ENCODE measurements at regions not wholly inside any gene's neighbourhood (a gene's known extent, or its start where the extent isn't known, plus 50 kb on each side); places are given as distances from the start of the nearest gene placed in this dataset.
"Not testable (repeated sequence)": the region's sequence is repeated elsewhere in the genome, so short reads cannot be mapped to it uniquely, and the experiment has no call there.

DNA sequence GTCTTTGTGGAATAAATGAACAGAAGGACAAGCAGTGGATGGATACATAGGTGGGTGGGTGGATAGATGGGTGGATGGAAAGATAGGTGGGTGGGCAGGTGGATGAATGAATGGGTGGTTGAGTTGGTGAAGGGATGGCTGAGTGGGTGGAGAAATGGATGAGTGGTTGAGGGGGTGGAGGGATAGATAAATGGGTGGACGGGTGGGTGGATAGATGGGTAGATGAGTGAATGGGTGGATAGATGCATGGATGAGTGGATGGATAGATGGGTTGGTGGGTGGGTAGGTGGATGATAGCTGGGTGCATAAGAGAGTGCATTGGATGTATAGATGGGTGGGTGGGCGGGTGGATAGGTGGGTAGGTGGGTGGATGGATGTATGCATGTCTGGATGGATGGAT is 63.5 kb downstream of the UNC93B1 start:
- H3K9me3 ChIP-seq (ENCODE audit: low read depth, low read length); DNase-seq (ENCODE audit: low read depth, low spot score); H3K36me3 ChIP-seq (ENCODE audit: insufficient read depth, low read length); H3K4me3 ChIP-seq; H3K27ac ChIP-seq; H3K9ac ChIP-seq (ENCODE audit: insufficient read length): not testable (repeated sequence)

DNA sequence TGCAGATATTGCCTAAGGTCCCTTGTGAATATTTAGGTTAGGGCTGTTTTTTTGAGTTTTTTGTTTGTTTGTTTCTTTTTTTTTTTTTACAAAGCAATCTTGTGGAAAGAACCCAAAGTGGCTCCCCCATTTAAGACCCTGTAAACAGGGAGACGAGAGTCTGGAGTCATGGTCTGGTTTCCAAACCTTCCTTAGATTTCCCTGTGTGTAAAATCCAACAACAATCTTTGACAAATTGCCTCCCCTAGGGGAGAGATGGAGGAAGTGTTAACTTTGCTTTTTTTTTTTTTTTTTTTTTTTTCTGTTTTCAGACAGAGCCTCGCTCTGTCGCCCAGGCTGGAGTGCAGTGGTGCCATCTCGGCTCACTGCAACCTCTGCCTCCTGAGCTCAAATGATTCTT is 64.9 kb downstream of the UNC93B1 start:
- H3K36me3 ChIP-seq (ENCODE audit: insufficient read depth, low read length); H3K9me3 ChIP-seq (ENCODE audit: low read depth, low read length); H3K9ac ChIP-seq (ENCODE audit: insufficient read length); H3K4me3 ChIP-seq; DNase-seq (ENCODE audit: low read depth, low spot score); H3K27ac ChIP-seq: not testable (repeated sequence)

DNA sequence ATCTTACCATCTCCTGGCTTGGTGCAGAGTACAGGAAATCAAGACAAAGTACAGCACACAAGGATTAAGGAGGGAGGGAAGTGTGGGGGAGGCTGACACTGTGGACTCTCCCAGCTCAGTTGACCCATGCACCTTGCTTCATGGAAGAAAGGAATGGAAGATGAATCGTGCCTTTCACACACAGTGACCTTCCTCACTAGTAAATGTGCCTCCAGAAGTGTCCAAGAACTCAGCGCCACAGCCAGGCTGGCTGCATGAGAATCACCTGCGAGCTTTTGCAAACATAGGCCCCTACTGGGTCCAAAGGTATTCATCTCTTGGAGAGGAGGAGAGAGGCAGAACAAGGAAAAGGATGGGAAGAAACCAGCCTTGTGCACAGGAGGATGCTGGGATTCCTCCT is 65.5 kb downstream of the UNC93B1 start:
- H3K9ac ChIP-seq (ENCODE audit: insufficient read length); H3K27ac ChIP-seq; H3K9me3 ChIP-seq (ENCODE audit: low read depth, low read length); H3K36me3 ChIP-seq (ENCODE audit: insufficient read depth, low read length); H3K4me3 ChIP-seq; DNase-seq (ENCODE audit: low read depth, low spot score): not testable (repeated sequence)

DNA sequence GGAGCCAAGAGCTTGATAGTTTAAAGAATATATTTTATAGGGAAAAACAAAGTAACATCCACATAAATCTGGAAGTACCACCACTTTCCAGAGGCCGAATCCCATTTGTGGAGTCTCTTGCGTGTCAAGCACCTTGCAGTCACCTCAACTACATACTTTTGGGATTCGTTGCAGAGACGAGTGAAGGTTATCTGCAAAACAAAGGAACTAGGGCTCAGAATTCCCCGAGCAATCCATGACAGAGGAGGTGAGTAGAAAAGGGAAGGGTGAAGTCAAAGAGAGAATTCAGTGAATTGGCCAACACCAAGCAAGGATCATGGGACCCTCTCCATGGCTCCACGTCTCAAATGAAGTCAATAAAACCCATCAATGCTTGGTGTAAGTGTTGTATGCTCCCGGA is 80.3 kb downstream of the UNC93B1 start:
- not testable (repeated sequence) for H3K9ac ChIP-seq (ENCODE audit: insufficient read length); H3K27ac ChIP-seq; DNase-seq (ENCODE audit: low read depth, low spot score); H3K9me3 ChIP-seq (ENCODE audit: low read depth, low read length); H3K36me3 ChIP-seq (ENCODE audit: insufficient read depth, low read length); H3K4me3 ChIP-seq

DNA sequence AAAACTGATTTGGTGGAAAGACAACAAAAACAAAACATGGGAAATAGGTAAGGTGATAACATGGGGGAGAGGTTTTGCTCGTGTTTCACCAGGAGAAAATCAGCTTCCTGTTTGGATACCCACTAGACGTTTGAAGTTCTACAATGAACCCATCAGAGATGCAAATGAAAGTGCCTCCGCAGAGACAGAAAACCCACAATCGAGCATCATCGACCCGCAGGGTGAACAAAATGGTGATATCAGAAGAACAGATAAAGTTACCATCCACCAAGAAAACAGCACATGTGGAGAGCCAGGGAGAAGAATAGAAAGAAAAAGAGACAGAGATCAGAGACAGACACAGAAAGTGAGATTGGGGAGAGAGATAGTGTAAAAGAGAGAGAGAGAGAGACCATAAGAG is 83.4 kb downstream of the UNC93B1 start:
- not testable (repeated sequence) for DNase-seq (ENCODE audit: low read depth, low spot score); H3K9ac ChIP-seq (ENCODE audit: insufficient read length); H3K4me3 ChIP-seq; H3K9me3 ChIP-seq (ENCODE audit: low read depth, low read length); H3K27ac ChIP-seq; H3K36me3 ChIP-seq (ENCODE audit: insufficient read depth, low read length)

DNA sequence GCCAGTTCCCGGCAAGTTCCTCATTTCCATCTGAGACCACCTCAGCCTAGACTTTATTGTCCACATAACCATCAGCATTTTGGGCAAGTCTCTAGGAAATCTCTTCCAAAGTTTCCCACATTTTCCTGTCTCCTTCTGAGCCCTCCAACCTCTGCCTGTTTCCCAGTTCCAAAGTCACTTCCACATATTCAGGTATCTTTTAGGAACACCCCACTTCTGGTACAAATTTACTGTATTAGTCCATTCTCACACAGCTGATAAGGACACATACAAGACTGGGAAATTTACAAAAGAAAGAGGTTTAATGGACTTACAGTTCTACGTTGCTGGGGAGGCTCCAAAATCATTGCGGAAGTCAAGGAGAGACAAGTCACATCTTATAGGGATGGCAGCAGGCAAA is 91.7 kb downstream of the UNC93B1 start:
- not testable (repeated sequence) for H3K36me3 ChIP-seq (ENCODE audit: insufficient read depth, low read length); DNase-seq (ENCODE audit: low read depth, low spot score); H3K9me3 ChIP-seq (ENCODE audit: low read depth, low read length); H3K9ac ChIP-seq (ENCODE audit: insufficient read length); H3K4me3 ChIP-seq; H3K27ac ChIP-seq

DNA sequence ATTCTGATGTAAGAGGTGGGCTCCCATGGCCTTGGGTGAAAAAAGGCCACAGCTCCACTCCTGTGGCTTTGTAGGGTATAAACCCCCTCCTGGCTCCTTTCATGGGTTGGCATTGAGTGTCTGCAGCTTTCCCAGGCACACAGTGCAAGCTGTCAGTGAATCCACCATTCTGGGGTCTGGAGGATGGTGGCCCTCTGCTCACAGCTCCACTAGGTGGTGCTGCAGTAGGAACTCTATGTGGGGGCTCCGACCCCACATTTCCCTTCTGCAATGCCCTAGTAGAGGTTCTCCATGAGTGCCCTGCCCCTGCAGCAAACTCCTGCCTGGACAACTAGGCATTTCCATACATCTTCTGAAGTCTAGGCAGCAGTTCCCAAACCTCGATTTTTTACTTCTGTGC is 92.7 kb downstream of the UNC93B1 start:
- not testable (repeated sequence) for DNase-seq (ENCODE audit: low read depth, low spot score); H3K27ac ChIP-seq; H3K4me3 ChIP-seq

DNA sequence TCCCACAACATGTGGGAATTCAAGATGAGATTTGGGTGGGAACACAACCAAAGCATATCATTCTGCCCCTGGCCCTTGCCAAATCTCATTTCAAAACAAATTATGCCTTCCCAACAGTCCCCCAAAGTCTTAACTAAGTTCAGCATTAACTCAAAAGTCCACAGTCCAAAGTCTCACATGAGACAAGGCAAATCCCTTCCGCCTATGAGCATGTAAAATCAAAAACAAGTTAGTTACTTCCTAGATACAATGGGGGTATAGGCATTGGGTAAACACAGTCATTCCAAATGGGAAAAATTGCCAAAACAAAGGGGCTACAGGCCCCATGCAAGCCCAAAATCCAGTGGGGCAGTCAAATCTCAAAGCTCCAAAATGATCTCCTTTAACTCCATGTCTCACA is 93.1 kb downstream of the UNC93B1 start:
- H3K4me3 ChIP-seq; H3K27ac ChIP-seq; H3K36me3 ChIP-seq (ENCODE audit: insufficient read depth, low read length); H3K9me3 ChIP-seq (ENCODE audit: low read depth, low read length); DNase-seq (ENCODE audit: low read depth, low spot score); H3K9ac ChIP-seq (ENCODE audit: insufficient read length): not testable (repeated sequence)

More for the DNA sequence above, 92.7 kb downstream of the UNC93B1 start:
- not testable (repeated sequence) for H3K9me3 ChIP-seq (ENCODE audit: low read depth, low read length); H3K36me3 ChIP-seq (ENCODE audit: insufficient read depth, low read length); H3K9ac ChIP-seq (ENCODE audit: insufficient read length)

DNA sequence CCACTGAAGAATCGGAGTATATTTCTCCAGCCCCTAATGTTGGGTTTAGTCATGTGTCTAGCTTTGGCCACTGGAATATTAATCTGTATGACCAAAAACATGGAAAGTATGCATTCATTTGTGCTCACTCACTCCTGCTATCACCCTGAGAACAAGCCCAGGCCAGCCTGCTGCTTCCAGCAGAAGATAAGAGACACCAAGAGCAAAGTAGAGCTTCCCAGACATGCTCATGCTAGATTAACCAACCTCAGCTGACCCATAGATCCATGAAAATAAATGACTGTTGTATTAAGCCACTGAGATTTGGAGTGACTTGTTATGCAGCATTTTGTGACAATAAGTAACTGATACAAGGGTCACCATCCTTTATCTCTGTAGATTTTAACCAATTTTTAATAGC is 96.9 kb downstream of the UNC93B1 start:
- H3K9ac ChIP-seq (ENCODE audit: insufficient read length); H3K27ac ChIP-seq; H3K36me3 ChIP-seq (ENCODE audit: insufficient read depth, low read length); H3K9me3 ChIP-seq (ENCODE audit: low read depth, low read length); DNase-seq (ENCODE audit: low read depth, low spot score); H3K4me3 ChIP-seq: not testable (repeated sequence)

DNA sequence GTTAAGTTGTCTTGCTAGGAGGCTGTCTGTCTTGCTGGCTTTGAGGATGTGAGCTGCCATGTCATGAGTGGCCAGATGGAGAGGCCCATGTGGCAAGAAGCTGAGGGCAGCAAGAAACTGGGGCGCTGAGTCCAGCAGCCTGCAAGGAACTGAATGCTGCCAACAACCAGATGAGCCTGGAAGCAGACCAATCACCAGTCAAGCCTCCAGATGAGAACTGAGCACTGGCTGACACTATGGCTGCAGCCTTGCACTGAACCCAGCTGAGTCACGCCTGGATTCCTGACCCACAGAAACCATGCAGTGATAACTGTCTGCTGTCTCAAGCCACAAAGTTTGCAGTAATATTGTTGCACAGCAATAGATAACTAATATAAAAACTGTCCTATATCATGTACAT is 104.4 kb downstream of the UNC93B1 start:
- H3K27ac ChIP-seq; H3K9me3 ChIP-seq (ENCODE audit: low read depth, low read length); DNase-seq (ENCODE audit: low read depth, low spot score); H3K4me3 ChIP-seq; H3K9ac ChIP-seq (ENCODE audit: insufficient read length); H3K36me3 ChIP-seq (ENCODE audit: insufficient read depth, low read length): not testable (repeated sequence)

DNA sequence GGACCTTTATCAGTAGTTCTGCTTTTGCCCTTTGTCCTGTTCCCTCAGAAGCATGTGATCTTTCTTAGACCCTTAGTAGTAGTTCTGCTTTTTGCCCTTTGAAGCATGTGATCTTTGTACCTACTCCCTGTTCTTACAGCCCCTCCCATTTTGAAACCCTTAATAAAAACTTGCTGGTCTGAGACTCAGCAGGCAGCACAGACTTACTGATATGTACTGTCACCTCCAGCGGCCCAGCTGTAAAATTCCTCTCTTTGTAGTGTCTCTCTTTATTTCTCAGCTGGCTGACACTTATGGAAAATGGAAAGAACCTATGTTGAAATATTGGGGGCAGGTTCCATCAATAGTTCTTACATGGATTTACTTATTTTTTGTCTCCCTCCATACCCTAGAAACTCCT is 110.4 kb downstream of the UNC93B1 start:
- not testable (repeated sequence) for H3K9ac ChIP-seq (ENCODE audit: insufficient read length); H3K4me3 ChIP-seq; DNase-seq (ENCODE audit: low read depth, low spot score); H3K9me3 ChIP-seq (ENCODE audit: low read depth, low read length); H3K36me3 ChIP-seq (ENCODE audit: insufficient read depth, low read length); H3K27ac ChIP-seq

DNA sequence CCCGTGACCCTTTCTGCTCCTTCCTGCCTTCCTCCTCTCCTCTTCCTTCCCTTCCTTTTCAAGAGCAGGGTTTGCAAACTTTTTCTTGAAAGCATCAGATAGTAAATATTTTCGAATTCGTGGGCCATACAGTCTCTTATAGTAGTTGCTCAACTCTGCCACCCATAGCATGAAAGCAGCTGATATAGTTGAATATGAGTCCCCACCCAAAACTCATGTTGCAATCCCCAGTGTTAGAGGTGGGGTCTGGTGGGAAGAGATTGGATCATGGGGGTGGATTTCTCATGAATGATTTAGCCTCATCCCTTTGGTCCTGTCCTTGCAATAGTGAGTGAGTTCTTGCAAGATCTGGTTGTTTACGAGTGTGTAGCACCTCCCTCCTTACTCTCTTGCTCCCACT is 114.3 kb downstream of the UNC93B1 start:
- DNase-seq (ENCODE audit: low read depth, low spot score); H3K4me3 ChIP-seq; H3K27ac ChIP-seq; H3K36me3 ChIP-seq (ENCODE audit: insufficient read depth, low read length); H3K9ac ChIP-seq (ENCODE audit: insufficient read length); H3K9me3 ChIP-seq (ENCODE audit: low read depth, low read length): not testable (repeated sequence)

DNA sequence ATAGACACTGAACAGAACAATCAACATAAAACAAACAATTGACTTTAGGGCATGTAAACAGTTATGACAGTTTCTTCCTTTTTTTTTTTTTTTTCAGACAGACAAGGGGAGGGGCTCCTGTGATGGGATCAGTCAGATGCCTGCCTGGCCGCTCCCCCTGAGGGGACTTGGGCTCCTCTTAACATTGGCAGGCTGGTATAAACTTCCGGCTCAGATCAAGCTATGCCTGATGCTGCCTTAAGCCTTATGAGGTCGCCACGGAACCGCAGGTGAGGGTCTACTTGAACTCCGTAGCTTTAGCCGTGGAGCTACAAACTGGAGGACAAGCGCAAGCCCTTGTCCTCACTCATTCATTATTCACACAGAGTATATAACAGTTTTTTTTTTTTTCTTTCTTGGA is 115.8 kb downstream of the UNC93B1 start:
- not testable (repeated sequence) for H3K9ac ChIP-seq (ENCODE audit: insufficient read length); H3K36me3 ChIP-seq (ENCODE audit: insufficient read depth, low read length); DNase-seq (ENCODE audit: low read depth, low spot score)

DNA sequence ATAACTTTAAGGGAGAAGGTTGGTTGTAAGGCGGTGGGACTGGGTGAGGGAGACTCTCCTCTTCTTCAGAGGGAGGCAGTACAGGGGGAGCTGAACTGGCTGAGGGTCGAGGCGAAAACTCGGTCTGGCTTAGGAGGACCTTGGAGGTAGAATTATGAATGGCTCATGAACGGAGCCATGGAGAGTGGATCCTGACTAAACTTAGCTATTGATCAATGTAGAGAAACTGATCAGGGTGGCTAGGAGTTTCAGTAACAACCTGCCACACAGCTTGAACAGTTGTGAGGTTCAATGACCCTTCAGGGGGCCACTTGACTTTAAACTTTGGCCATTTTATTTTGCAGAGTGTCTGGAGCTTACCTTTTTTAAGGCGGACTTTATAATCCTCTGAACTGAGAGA is 117.2 kb downstream of the UNC93B1 start:
- not testable (repeated sequence) for H3K4me3 ChIP-seq; H3K36me3 ChIP-seq (ENCODE audit: insufficient read depth, low read length); DNase-seq (ENCODE audit: low read depth, low spot score); H3K27ac ChIP-seq; H3K9ac ChIP-seq (ENCODE audit: insufficient read length); H3K9me3 ChIP-seq (ENCODE audit: low read depth, low read length)

More for the DNA sequence above, 115.8 kb downstream of the UNC93B1 start:
- H3K9me3 ChIP-seq (ENCODE audit: low read depth, low read length); H3K27ac ChIP-seq; H3K4me3 ChIP-seq: not testable (repeated sequence)

DNA sequence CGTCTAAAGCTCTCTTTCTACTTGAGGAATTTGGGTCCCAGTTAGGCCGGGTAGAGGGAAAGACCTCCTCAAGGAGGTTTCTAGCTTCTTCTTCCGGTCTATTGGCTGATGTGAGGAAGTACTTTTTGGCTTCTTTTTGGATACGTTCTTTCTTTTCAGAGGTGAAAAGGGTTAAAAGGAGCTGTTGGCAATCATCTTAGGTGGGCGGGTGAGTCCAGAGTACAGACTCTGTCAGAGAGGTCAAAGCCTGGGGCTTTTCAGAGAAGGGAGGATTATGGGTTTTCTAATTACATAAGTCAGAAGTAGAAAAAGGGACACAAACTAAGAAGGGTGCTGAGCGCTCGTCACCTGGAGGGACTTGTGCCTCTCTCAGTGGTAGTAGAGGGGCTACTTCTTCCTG is 117.7 kb downstream of the UNC93B1 start:
- H3K4me3 ChIP-seq; H3K9ac ChIP-seq (ENCODE audit: insufficient read length); H3K36me3 ChIP-seq (ENCODE audit: insufficient read depth, low read length); DNase-seq (ENCODE audit: low read depth, low spot score); H3K9me3 ChIP-seq (ENCODE audit: low read depth, low read length); H3K27ac ChIP-seq: not testable (repeated sequence)

DNA sequence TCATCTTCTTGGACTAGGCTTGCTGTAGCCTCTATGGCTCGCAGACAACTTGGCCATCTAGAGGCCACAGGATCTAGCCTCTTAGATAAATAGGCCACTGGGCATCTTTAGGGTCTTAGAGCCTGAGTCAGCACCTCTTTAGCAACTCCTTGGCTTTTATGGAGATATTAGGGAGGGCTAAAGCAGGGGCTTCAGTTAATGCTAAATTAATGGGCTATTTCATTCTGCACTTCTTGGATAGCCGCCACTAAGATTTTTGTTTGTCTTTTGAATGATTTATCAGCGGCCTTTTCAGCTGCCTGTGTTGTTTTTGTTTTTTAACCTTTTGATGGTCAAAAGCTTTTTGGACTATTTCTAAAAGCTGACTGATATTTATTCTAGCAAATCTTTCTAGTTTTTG is 118.3 kb downstream of the UNC93B1 start:
- H3K27ac ChIP-seq; H3K9ac ChIP-seq (ENCODE audit: insufficient read length); DNase-seq (ENCODE audit: low read depth, low spot score); H3K36me3 ChIP-seq (ENCODE audit: insufficient read depth, low read length); H3K4me3 ChIP-seq; H3K9me3 ChIP-seq (ENCODE audit: low read depth, low read length): not testable (repeated sequence)
